ENCODE measurements at regions not wholly inside any gene's neighbourhood (a gene's known extent, or its start where the extent isn't known, plus 50 kb on each side); places are given as distances from the start of the nearest gene placed in this dataset.

- no peak for FAIRE-seq
- ChIA-PET POLR2A (interaction anchor here (0.5 kb wide), 1 partner anchor 323 kb away, joined by 6 read pairs; no protein-coding TSS in a partner anchor), CTCF (no interaction called here)
- H3K9ac ChIP-seq (replicated peaks; ENCODE audit: extremely low read depth, insufficient read depth, low read length) = no peak overlapping the region
- no peaks in the 10 kb centered on the region for H3K36me3 ChIP-seq (ENCODE audit: control insufficient read depth in 2 of 2, extremely low read depth in 1 of 2, insufficient read depth in 2 of 2, low read length in 2 of 2)
- dilution Hi-C loops (cut with MboI; ENCODE audit: extremely low pct_ligation_motif_present, low sequenced_read_pairs) = no loop called here
- DNase-seq (ENCODE audit: low read depth, low spot score) = no peak
- H3K27ac ChIP-seq (ENCODE audit: insufficient read depth, low read depth, low read length) = no peak overlapping the region
- no TSS peak for BruUV-seq (replicated peaks)
- H3K9me3 ChIP-seq (replicated peaks; ENCODE audit: control insufficient read depth, insufficient read depth, low read length) = no peaks in the 10 kb centered on the region
- H3K27me3 ChIP-seq (ENCODE audit: control insufficient read depth in 2 of 2, insufficient read depth in 2 of 2, low read length in 2 of 2) = no peaks in the 10 kb centered on the region
- TF ChIP-seq POLR2A (IDR thresholded peaks at IDR 0.05; ENCODE audit: low read depth, low read length) = no peak
- TF ChIP-seq MYC (IDR thresholded peaks at IDR 0.05; ENCODE audit: low read depth, low read length) = no peak
- no peak for TF ChIP-seq POLR2AphosphoS5 (IDR thresholded peaks at IDR 0.05; ENCODE audit: insufficient read depth, low read depth, low read length)
- TF ChIP-seq FOS (IDR thresholded peaks at IDR 0.05; ENCODE audit: borderline replicate concordance, insufficient read depth, low read length) = no peak
- no peaks in the 10 kb centered on the region for H3K9me1 ChIP-seq (replicated peaks; ENCODE audit: control insufficient read depth, extremely low read depth, insufficient read depth, low read length)
- peaks cover 16% of the 10 kb centered on the region for H3K4me1 ChIP-seq (ENCODE audit: control insufficient read depth, extremely low read depth, insufficient read depth, low read length)
- intact Hi-C loops (cut with micrococcal nuclease) = no loop called here
- H2AFZ ChIP-seq (ENCODE audit: low read depth, low read length) = no peak overlapping the region
- H3K4me3 ChIP-seq (replicated peaks in 1 of 3; ENCODE audit: insufficient read depth in 1 of 3, low read depth in 1 of 3, low read length in 3 of 3) = no peak overlapping the region
- H4K20me1 ChIP-seq (replicated peaks; ENCODE audit: control insufficient read depth, extremely low read depth, insufficient read depth, low read length) = no peaks in the 10 kb centered on the region
- no peaks in the 10 kb centered on the region for H3K79me2 ChIP-seq (ENCODE audit: control insufficient read depth, insufficient read depth, low read length)
- H3K4me2 ChIP-seq (ENCODE audit: insufficient read depth, low read length) = no peak overlapping the region
Measured at GRCh38 chr2:150159300-150159699, 328.2 kb downstream of the RND3 start.

- no peak for FAIRE-seq
- Histone ChIP-seq H3K27ac (ENCODE audit: insufficient read depth, low read depth, low read length) (no peak overlapping the region), H3K27me3 (ENCODE audit: control insufficient read depth in 2 of 2, insufficient read depth in 2 of 2, low read length in 2 of 2) (no peaks in the 10 kb centered on the region), H3K4me3 (replicated peaks in 1 of 3; ENCODE audit: insufficient read depth in 1 of 3, low read depth in 1 of 3, low read length in 3 of 3) (no peak overlapping the region), H3K36me3 (ENCODE audit: control insufficient read depth in 2 of 2, extremely low read depth in 1 of 2, insufficient read depth in 2 of 2, low read length in 2 of 2) (no peaks in the 10 kb centered on the region), H3K79me2 (ENCODE audit: control insufficient read depth, insufficient read depth, low read length) (no peaks in the 10 kb centered on the region), H3K4me2 (ENCODE audit: insufficient read depth, low read length) (no peak overlapping the region), H3K4me1 (ENCODE audit: control insufficient read depth, extremely low read depth, insufficient read depth, low read length) (peaks cover 3% of the 10 kb centered on the region), H3K9me1 (replicated peaks; ENCODE audit: control insufficient read depth, extremely low read depth, insufficient read depth, low read length) (no peaks in the 10 kb centered on the region), H4K20me1 (replicated peaks; ENCODE audit: control insufficient read depth, extremely low read depth, insufficient read depth, low read length) (no peaks in the 10 kb centered on the region), H2AFZ (ENCODE audit: low read depth, low read length) (peak overlapping the region; percentile 10), H3K9ac (replicated peaks; ENCODE audit: extremely low read depth, insufficient read depth, low read length) (no peak overlapping the region), H3K9me3 (replicated peaks; ENCODE audit: control insufficient read depth, insufficient read depth, low read length) (no peaks in the 10 kb centered on the region)
- CTCF ChIA-PET = interaction anchor here (1.0 to 1.4 kb wide), 2 partner anchors 11 to 15 kb away, joined by 3 read pairs; no protein-coding TSS in a partner anchor
- dilution Hi-C loops (cut with MboI; ENCODE audit: extremely low pct_ligation_motif_present, low sequenced_read_pairs) = no loop called here
- POLR2A ChIA-PET = no interaction called here
- BruUV-seq (replicated peaks) = no TSS peak
- DNase-seq (ENCODE audit: low read depth, low spot score) = no peak
- TF ChIP-seq MAX (IDR thresholded peaks at IDR 0.05; ENCODE audit: insufficient read depth, insufficient read length) (no peak), EZH2 (IDR thresholded peaks at IDR 0.05; ENCODE audit: borderline replicate concordance, low read depth, low read length, severe bottlenecking) (no peak), GATA2 (IDR thresholded peaks at IDR 0.05; ENCODE audit: insufficient read depth, insufficient read length, low read depth, low read length) (no peak), JUN (IDR thresholded peaks at IDR 0.05; ENCODE audit: borderline replicate concordance, insufficient read depth, insufficient read length, low read depth) (no peak), FOS (IDR thresholded peaks at IDR 0.05; ENCODE audit: borderline replicate concordance, insufficient read depth, low read length) (no peak), POLR2A (IDR thresholded peaks at IDR 0.05; ENCODE audit: low read depth, low read length) (no peak), MYC (IDR thresholded peaks at IDR 0.05; ENCODE audit: low read depth, low read length) (no peak), CTCF (IDR thresholded peaks at IDR 0.05; ENCODE audit: extremely low read depth in 1 of 2, insufficient read depth in 1 of 2, low read depth in 1 of 2, low read length in 2 of 2) (no peak), POLR2AphosphoS5 (IDR thresholded peaks at IDR 0.05; ENCODE audit: insufficient read depth, low read depth, low read length) (no peak)
- intact Hi-C loops (cut with micrococcal nuclease) = no loop called here
Measured at GRCh38 chr2:150156876-150157275, 330.6 kb downstream of the RND3 start.
